ENCODE measurements at regions not wholly inside any gene's neighbourhood (a gene's known extent, or its start where the extent isn't known, plus 50 kb on each side); places are given as distances from the start of the nearest gene placed in this dataset.
A peak's percentile ranks its signal among the peaks of the same experiment; 100 is the strongest.

DNA sequence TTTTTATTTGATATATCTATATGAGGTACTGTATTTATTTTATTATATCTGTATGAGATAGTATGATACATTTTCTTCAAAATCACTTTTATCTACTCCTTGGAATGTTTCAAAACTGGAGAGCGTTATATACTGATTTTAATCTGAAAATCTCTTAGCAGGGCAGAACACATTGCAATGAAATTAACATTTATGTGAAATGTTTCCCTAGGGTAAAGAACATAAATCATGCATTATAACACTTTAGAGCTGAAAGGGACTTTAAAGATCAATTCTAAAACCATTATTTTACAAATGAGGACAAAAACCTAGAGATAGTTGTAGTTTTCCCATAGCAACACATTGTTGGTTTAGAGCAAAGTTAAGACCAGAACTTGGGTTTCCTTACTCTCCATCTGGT is 153.7 kb downstream of the ATOH1 start (continued):
- TF ChIP-seq NFYB (IDR thresholded peaks at IDR 0.05; ENCODE audit: insufficient read depth, low read depth, low read length) (no peak), BCL11A (IDR thresholded peaks at IDR 0.05; ENCODE audit: low read depth, low read length) (no peak), NRF1 (conservative IDR thresholded peaks at IDR 0.05; ENCODE audit: low read depth, low read length) (no peak), SPI1 (IDR thresholded peaks at IDR 0.05; ENCODE audit: borderline replicate concordance, insufficient read depth, low read depth, low read length) (no peak), RAD51 (IDR thresholded peaks at IDR 0.05) (no peak), ZNF384 (IDR thresholded peaks at IDR 0.05; ENCODE audit: borderline replicate concordance, low read depth, low read length) (no peak)
- TF ChIP-seq, protein P1, sequence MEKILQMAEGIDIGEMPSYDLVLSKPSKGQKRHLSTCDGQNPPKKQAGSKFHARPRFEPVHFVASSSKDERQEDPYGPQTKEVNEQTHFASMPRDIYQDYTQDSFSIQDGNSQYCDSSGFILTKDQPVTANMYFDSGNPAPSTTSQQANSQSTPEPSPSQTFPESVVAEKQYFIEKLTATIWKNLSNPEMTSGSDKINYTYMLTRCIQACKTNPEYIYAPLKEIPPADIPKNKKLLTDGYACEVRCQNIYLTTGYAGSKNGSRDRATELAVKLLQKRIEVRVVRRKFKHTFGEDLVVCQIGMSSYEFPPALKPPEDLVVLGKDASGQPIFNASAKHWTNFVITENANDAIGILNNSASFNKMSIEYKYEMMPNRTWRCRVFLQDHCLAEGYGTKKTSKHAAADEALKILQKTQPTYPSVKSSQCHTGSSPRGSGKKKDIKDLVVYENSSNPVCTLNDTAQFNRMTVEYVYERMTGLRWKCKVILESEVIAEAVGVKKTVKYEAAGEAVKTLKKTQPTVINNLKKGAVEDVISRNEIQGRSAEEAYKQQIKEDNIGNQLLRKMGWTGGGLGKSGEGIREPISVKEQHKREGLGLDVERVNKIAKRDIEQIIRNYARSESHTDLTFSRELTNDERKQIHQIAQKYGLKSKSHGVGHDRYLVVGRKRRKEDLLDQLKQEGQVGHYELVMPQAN (conservative IDR thresholded peaks at IDR 0.05): no peak
- TF ChIP-seq, protein P2, sequence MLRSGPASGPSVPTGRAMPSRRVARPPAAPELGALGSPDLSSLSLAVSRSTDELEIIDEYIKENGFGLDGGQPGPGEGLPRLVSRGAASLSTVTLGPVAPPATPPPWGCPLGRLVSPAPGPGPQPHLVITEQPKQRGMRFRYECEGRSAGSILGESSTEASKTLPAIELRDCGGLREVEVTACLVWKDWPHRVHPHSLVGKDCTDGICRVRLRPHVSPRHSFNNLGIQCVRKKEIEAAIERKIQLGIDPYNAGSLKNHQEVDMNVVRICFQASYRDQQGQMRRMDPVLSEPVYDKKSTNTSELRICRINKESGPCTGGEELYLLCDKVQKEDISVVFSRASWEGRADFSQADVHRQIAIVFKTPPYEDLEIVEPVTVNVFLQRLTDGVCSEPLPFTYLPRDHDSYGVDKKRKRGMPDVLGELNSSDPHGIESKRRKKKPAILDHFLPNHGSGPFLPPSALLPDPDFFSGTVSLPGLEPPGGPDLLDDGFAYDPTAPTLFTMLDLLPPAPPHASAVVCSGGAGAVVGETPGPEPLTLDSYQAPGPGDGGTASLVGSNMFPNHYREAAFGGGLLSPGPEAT (IDR thresholded peaks at IDR 0.05; ENCODE audit: low read depth): no peak

DNA sequence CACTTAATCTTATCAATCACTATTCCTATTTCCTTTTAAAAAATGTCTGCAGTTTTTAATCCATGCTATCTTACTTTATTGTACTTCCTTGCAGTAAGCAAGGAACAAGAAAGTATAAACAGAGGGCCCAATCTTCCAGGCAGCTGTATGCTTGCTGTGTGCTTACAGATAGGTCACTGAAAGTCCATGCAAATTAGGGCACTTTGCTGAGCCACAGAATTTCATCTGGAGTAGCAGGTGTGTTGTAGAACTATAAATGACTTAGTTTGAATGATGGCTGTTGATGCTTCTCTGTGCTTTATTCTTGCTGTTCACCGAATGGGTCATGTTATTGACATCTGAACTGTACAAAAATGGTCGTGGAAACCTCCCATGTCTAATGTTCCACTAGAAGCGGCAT is 154.6 kb downstream of the ATOH1 start:
- CTCF ChIA-PET: no interaction called here
- no peak for DNase-seq (ENCODE audit: low read depth, low spot score)

More for the DNA sequence above, 154.6 kb downstream of the ATOH1 start:
- intact Hi-C loops (cut with micrococcal nuclease; ENCODE audit: unreplicated experiment): no loop called here
- Histone ChIP-seq H4K20me1 (ENCODE audit: control insufficient read depth, insufficient read depth) (no peaks in the 10 kb centered on the region), H3K4me2 (ENCODE audit: control insufficient read depth, insufficient read depth) (peak overlapping the region; percentile 45; the same call in 1 of the 2 replicates), H3K36me3 (ENCODE audit: control insufficient read depth in 2 of 2, insufficient read depth in 2 of 2, low read length in 1 of 2) (no peaks in the 10 kb centered on the region), H2AFZ (ENCODE audit: control insufficient read depth, low read depth, low read length) (no peak overlapping the region; the same call in 1 of the 2 replicates), H3K9ac (ENCODE audit: control insufficient read depth, insufficient read depth, low read length) (no peak overlapping the region), H3K9me3 (replicated peaks; ENCODE audit: control insufficient read depth, insufficient read depth, low read length) (no peaks in the 10 kb centered on the region), H3K27me3 (replicated peaks in 1 of 2; ENCODE audit: control insufficient read depth in 2 of 2, insufficient read depth in 2 of 2, low read length in 1 of 2) (no peaks in the 10 kb centered on the region), H3K4me1 (ENCODE audit: control insufficient read depth, insufficient read depth, low read length) (no peaks in the 10 kb centered on the region), H3K27ac (ENCODE audit: control insufficient read depth, insufficient read depth) (no peak overlapping the region), H3K79me2 (ENCODE audit: control insufficient read depth, insufficient read depth, low read length) (no peaks in the 10 kb centered on the region), H3K4me3 (no peak overlapping the region)
- FAIRE-seq (peak; percentile 31), ATAC-seq (peak; percentile 55)
- WGBS (ENCODE audit: insufficient coverage, insufficient replicate concordance, low lambda C conversion rate, missing lambda C conversion rate): 18% methylated on average over 3 of the region's 3 CpGs
- POLR2A ChIA-PET: no interaction called here
- in situ Hi-C loops (cut with MboI): no loop called here
- SMC1A ChIA-PET (ENCODE audit: uncharacterized antibody, unreplicated experiment): no interaction called here
- RAD21 ChIA-PET (ENCODE audit: unreplicated experiment): no interaction called here
- BruUV-seq (replicated peaks): no TSS peak
- TF ChIP-seq SREBF1 (IDR thresholded peaks at IDR 0.05; ENCODE audit: low read length) (no peak), POU2F2 (IDR thresholded peaks at IDR 0.05; ENCODE audit: borderline replicate concordance, low read depth, low read length) (0 out of 3 replicates have a peak, but pooled peaks have one; percentile 36), MYB (IDR thresholded peaks at IDR 0.05; ENCODE audit: borderline replicate concordance, low read depth, low read length) (no peak), PKNOX1 (IDR thresholded peaks at IDR 0.05) (peak; percentile 20; the same call in 1 of the 2 replicates), SMAD1 (IDR thresholded peaks at IDR 0.05; ENCODE audit: low read depth, partially characterized antibody) (no peak), NR2F1 (conservative IDR thresholded peaks at IDR 0.05) (no peak)
- TF ChIP-seq, protein P3, sequence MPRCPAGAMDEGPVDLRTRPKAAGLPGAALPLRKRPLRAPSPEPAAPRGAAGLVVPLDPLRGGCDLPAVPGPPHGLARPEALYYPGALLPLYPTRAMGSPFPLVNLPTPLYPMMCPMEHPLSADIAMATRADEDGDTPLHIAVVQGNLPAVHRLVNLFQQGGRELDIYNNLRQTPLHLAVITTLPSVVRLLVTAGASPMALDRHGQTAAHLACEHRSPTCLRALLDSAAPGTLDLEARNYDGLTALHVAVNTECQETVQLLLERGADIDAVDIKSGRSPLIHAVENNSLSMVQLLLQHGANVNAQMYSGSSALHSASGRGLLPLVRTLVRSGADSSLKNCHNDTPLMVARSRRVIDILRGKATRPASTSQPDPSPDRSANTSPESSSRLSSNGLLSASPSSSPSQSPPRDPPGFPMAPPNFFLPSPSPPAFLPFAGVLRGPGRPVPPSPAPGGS (IDR thresholded peaks at IDR 0.05; ENCODE audit: borderline replicate concordance, insufficient read depth, low read depth, low read length, poor library complexity, severe bottlenecking): no peak

Data from GM12878 (cell line).